GM12878 (cell line): ENCODE measurements at regions not wholly inside any gene's neighbourhood (a gene's known extent, or its start where the extent isn't known, plus 50 kb on each side); places are given as distances from the start of the nearest gene placed in this dataset.

Experiments
- CTCF ChIP-seq, 3 experiments: IDR thresholded peaks in 2 of 3; conservative IDR thresholded peaks in 1 of 3; 2 replicates each; pipeline ENCODE4 v1.5.1; 2011; ENCODE audit warnings: low read depth in 3 of 3, low read length in 3 of 3, mild to moderate bottlenecking in 3 of 3, control low read depth in 2 of 3, moderate library complexity in 2 of 3, inconsistent platforms in 1 of 3, mixed read lengths in 1 of 3; ENCODE audit not compliant: control insufficient read depth in 2 of 3, insufficient read depth in 1 of 3; ENCODE audit errors: extremely low read depth in 1 of 3
- EP300 ChIP-seq, 2 experiments: fragments of 150-350 bp in 1 of 2; IDR thresholded peaks; 2 replicates each; pipeline ENCODE4 v1.6.1; 2011 to 2012; ENCODE audit warnings: low read depth in 2 of 2, low read length in 2 of 2, borderline replicate concordance in 1 of 2, improper control_type of control experiment in 1 of 2, inconsistent platforms in 1 of 2; ENCODE audit not compliant: control insufficient read depth in 1 of 2
- POLR2A ChIP-seq: IDR thresholded peaks from 2 replicates; pipeline ENCODE4 v1.6.1; 2011; ENCODE audit warnings: low read depth, mild to moderate bottlenecking, low read length
- TARDBP ChIP-seq: IDR thresholded peaks from 2 replicates; pipeline ENCODE4 v1.6.1; 2016; ENCODE audit warnings: borderline replicate concordance

GRCh38 chr1:25068829-25069228 lies 138.8 kb upstream of the RUNX3 start:
- TF ChIP-seq CTCF (IDR thresholded peaks at IDR 0.05 in 2 of 3, conservative IDR thresholded peaks at IDR 0.05 in 1 of 3; ENCODE audit: control insufficient read depth in 2 of 3, extremely low read depth in 1 of 3, insufficient read depth in 1 of 3, low read depth in 3 of 3, low read length in 3 of 3) (peak; percentile 24 to 39 (median 38); a peak in 3 of 6 replicates), POLR2A (no peak), EP300 (IDR thresholded peaks at IDR 0.05; ENCODE audit: borderline replicate concordance in 1 of 2, control insufficient read depth in 1 of 2, low read depth in 2 of 2, low read length in 2 of 2) (no peak), TARDBP (no peak)
